NT2/D1 (cell line): ENCODE measurements at regions not wholly inside any gene's neighbourhood (a gene's known extent, or its start where the extent isn't known, plus 50 kb on each side); places are given as distances from the start of the nearest gene placed in this dataset.

Source experiments
- SUZ12 ChIP-seq: IDR thresholded peaks from 2 replicates; pipeline ENCODE4 v1.6.1; 2011; ENCODE audit not compliant: insufficient read length, insufficient read depth; ENCODE audit errors: extremely low read depth
- ZNF274 ChIP-seq: IDR thresholded peaks from 2 replicates; pipeline ENCODE4 v1.6.1; 2011; ENCODE audit warnings: mild to moderate bottlenecking, low read depth, low read length

GRCh38 chr17:51455211-51455610 lies 194.9 kb downstream of the UTP18 start:
- no peak for TF ChIP-seq ZNF274
- TF ChIP-seq SUZ12, result no peak
